Suprapubic skin (tissue), 4 donors: ENCODE measurements at regions not wholly inside any gene's neighbourhood (a gene's known extent, or its start where the extent isn't known, plus 50 kb on each side); places are given as distances from the start of the nearest gene placed in this dataset.

Experiments used
- DNase-seq, 2 donors: peaks; one replicate each; pipeline ENCODE4 v3.0.0-alpha.2; 2019; ENCODE audit warnings: low spot score in 2 of 2
- H3K27ac ChIP-seq: fragments of 200-600 bp; sonication (generic); one replicate; pipeline ENCODE4 v1.5.1; 2019
- H3K27me3 ChIP-seq: fragments of 200-600 bp; sonication (generic); one replicate; pipeline ENCODE4 v1.5.1; 2019
- H3K36me3 ChIP-seq: fragments of 200-600 bp; sonication (generic); one replicate; pipeline ENCODE4 v1.5.1; 2019
- H3K4me1 ChIP-seq: fragments of 200-600 bp; sonication (generic); one replicate; pipeline ENCODE4 v1.5.1; 2019
- H3K4me3 ChIP-seq: fragments of 200-600 bp; sonication (generic); one replicate; pipeline ENCODE4 v1.5.1; 2019; ENCODE audit warnings: mild to moderate bottlenecking
- H3K9me3 ChIP-seq: fragments of 200-600 bp; sonication (generic); one replicate; pipeline ENCODE4 v1.5.1; 2019
- CTCF ChIP-seq, 2 donors: fragments of 200-600 bp in 1 of 2; fragments of 450-650 bp in 1 of 2; sonication (generic) in 1 of 2; IDR thresholded peaks; one replicate each; pipeline ENCODE4 v1.5.1; 2016 to 2019; ENCODE audit warnings: antibody characterized with exemption in 2 of 2, mild to moderate bottlenecking in 1 of 2, moderate library complexity in 1 of 2
- EP300 ChIP-seq: sonication (generic); formaldehyde crosslinking; IDR thresholded peaks from one replicate; pipeline ENCODE4 v1.6.1; 2017; ENCODE audit warnings: antibody characterized with exemption
- POLR2A ChIP-seq, 2 donors: fragments of 450-650 bp; IDR thresholded peaks; one replicate each; pipeline ENCODE4 v1.6.1; 2017; ENCODE audit warnings: antibody characterized with exemption in 2 of 2, mild to moderate bottlenecking in 2 of 2, moderate library complexity in 2 of 2
- POLR2AphosphoS5 ChIP-seq, 3 donors: sonication (generic); formaldehyde crosslinking; IDR thresholded peaks; one replicate each; pipeline ENCODE4 v1.6.1; 2017; ENCODE audit warnings: antibody characterized with exemption in 3 of 3
- WGBS: methylation state at CpG from one replicate; pipeline ENCODE4 v1.1.5; 2018; 5-methylcytosine and 5-hydroxymethylcytosine counted together

GRCh38 chr3:103813955-103814354, 1379.1 kb downstream of the ZPLD1 start:
- 90% methylated on average over 1 of the region's 1 CpG for WGBS
- H3K9me3 ChIP-seq = no peaks in the 10 kb centered on the region
- no peaks in the 10 kb centered on the region for H3K27me3 ChIP-seq
- H3K36me3 ChIP-seq = no peaks in the 10 kb centered on the region
- no peak overlapping the region for H3K27ac ChIP-seq
- H3K4me1 ChIP-seq = no peaks in the 10 kb centered on the region
- DNase-seq = no peak
- no peak overlapping the region for H3K4me3 ChIP-seq
- TF ChIP-seq CTCF (IDR thresholded peaks at IDR 0.05) (no peak), POLR2A (IDR thresholded peaks at IDR 0.05) (no peak), POLR2AphosphoS5 (IDR thresholded peaks at IDR 0.05) (no peak), EP300 (no peak)

- Histone ChIP-seq H3K4me3 (no peak overlapping the region), H3K9me3 (no peaks in the 10 kb centered on the region), H3K4me1 (no peaks in the 10 kb centered on the region), H3K36me3 (no peaks in the 10 kb centered on the region), H3K27me3 (no peaks in the 10 kb centered on the region), H3K27ac (no peak overlapping the region)
- DNase-seq = no peak
- TF ChIP-seq CTCF (IDR thresholded peaks at IDR 0.05) = no peak
- no peak for TF ChIP-seq POLR2AphosphoS5 (IDR thresholded peaks at IDR 0.05)
- TF ChIP-seq EP300 = no peak
- TF ChIP-seq POLR2A (IDR thresholded peaks at IDR 0.05) = no peak
- WGBS = 75% methylated on average over 3 of the region's 3 CpGs
Measured at GRCh38 chr3:103818398-103818797, 1383.6 kb downstream of the ZPLD1 start.

- WGBS = 47% methylated on average over 2 of the region's 2 CpGs
- TF ChIP-seq POLR2A (IDR thresholded peaks at IDR 0.05) = no peak
- TF ChIP-seq CTCF (IDR thresholded peaks at IDR 0.05) = no peak
- TF ChIP-seq POLR2AphosphoS5 (IDR thresholded peaks at IDR 0.05) = no peak
- no peak for TF ChIP-seq EP300
- DNase-seq = no peak
Measured at GRCh38 chr3:103818800-103819199, 1384.0 kb downstream of the ZPLD1 start.

GRCh38 chr3:103825586-103825985, 1390.8 kb downstream of the ZPLD1 start:
- H3K36me3 ChIP-seq = no peaks in the 10 kb centered on the region
- no peaks in the 10 kb centered on the region for H3K9me3 ChIP-seq
- no peak for DNase-seq
- H3K4me3 ChIP-seq = no peak overlapping the region
- no peak for TF ChIP-seq EP300
- TF ChIP-seq POLR2A (IDR thresholded peaks at IDR 0.05) = no peak
- no peak for TF ChIP-seq POLR2AphosphoS5 (IDR thresholded peaks at IDR 0.05)
- no peak for TF ChIP-seq CTCF (IDR thresholded peaks at IDR 0.05)
- no peaks in the 10 kb centered on the region for H3K4me1 ChIP-seq
- no peak overlapping the region for H3K27ac ChIP-seq
- no peaks in the 10 kb centered on the region for H3K27me3 ChIP-seq

More at GRCh38 chr3:103818800-103819199, 1384.0 kb downstream of the ZPLD1 start:
- Histone ChIP-seq H3K4me3 (no peak overlapping the region), H3K9me3 (no peaks in the 10 kb centered on the region), H3K27ac (no peak overlapping the region), H3K4me1 (no peaks in the 10 kb centered on the region), H3K27me3 (no peaks in the 10 kb centered on the region), H3K36me3 (no peaks in the 10 kb centered on the region)

- no peak overlapping the region for H3K27ac ChIP-seq
- TF ChIP-seq POLR2AphosphoS5 (IDR thresholded peaks at IDR 0.05) (no peak), EP300 (no peak), POLR2A (IDR thresholded peaks at IDR 0.05) (no peak), CTCF (IDR thresholded peaks at IDR 0.05) (no peak)
- DNase-seq = no peak
- no peaks in the 10 kb centered on the region for H3K9me3 ChIP-seq
- H3K27me3 ChIP-seq = no peaks in the 10 kb centered on the region
- no peaks in the 10 kb centered on the region for H3K36me3 ChIP-seq
- no peaks in the 10 kb centered on the region for H3K4me1 ChIP-seq
- no peak overlapping the region for H3K4me3 ChIP-seq
Measured at GRCh38 chr3:103829723-103830326, 1395.0 kb downstream of the ZPLD1 start.
